GM18502 (cell line): ENCODE measurements at regions not wholly inside any gene's neighbourhood (a gene's known extent, or its start where the extent isn't known, plus 50 kb on each side); places are given as distances from the start of the nearest gene placed in this dataset.
"Not testable (repeated sequence)": the region's sequence is repeated elsewhere in the genome, so short reads cannot be mapped to it uniquely, and the experiment has no call there.

Experiments
- ATAC-seq: cut with Tn5 transposase; IDR thresholded peaks from one replicate; pipeline ENCODE4 v1.9.1; 2021; ENCODE audit warnings: mild to moderate bottlenecking; ENCODE audit not compliant: unreplicated experiment, poor library complexity

DNA sequence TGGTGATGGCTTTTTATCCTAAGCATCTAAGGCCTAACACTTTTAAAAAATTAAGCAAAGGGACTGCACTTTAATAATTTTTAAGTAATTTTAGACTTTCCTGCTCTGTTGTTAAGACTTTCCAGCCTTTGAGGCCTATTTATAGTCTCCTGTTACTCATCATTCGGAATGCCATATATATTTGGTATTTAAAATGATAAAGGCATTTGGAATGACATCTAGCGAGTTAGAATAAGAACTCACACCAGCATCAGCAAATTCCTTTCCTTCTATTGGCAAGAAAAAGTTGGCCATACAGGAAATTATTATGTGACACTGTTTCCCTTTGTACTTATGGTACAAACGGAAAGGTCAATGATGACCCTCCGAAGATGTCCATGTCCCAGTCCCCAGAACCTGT is 88.1 kb upstream of the STMND1 start:
- no peak for ATAC-seq

DNA sequence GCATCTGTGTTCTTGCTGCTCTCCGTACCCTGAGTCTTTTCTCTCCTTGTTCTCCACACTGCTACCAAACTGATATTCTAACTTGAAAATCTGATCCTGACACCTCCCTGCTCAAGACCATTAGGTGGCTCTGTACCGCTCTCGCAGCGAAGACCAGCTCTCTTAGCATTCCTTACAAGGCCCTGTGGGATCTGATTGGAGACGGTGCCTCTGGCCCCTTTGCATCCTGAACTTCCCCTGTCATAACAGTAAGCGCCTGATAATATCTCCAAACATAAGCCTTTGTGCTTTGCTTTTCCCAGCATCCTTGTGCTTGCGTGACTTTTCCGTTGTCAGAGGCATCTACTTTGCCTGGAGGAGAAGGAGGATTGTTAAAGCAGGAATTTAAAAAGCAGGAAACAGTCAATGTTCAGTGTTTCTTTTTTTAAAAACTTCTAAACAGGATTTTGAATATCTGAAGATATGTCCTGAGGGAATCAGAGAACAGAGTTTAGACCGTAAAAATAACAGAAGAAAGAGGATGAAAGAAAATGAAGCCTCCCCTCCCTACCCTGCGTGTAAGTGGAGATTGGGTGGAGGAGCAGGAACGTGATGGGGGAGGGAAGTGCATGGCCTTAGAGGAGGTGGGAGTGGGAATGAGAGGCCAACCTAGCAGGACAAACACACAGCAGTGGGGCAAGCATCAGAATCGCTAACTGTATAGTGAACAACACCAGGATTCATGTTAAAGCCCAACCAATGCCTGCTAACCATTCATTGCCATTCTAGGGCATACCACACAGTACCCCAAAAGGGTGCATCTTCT is 89.2 kb upstream of the STMND1 start:
- no peak for ATAC-seq

- no peak for ATAC-seq
Measured at GRCh38 chr6:17011985-17012384, 89.9 kb upstream of the STMND1 start.

DNA sequence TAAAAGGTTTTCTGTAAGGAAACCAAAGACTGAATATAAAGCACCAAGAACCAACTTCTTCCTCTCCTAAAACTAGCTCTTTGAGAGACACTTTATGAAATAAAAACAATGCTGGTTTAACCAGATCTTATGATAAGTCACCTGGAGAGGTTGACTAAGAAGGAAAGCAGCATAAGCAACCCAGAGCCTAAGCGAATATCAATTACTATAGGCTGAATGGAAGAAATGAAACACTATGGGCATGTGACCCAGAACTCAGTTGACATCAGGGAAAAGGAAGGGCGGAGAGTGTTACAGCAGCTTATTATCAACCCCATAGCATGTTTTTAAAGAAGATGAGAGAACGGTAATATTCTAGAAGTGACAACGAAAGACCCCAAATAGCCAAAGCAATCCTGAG is 94.1 kb upstream of the STMND1 start:
- ATAC-seq = no peak

DNA sequence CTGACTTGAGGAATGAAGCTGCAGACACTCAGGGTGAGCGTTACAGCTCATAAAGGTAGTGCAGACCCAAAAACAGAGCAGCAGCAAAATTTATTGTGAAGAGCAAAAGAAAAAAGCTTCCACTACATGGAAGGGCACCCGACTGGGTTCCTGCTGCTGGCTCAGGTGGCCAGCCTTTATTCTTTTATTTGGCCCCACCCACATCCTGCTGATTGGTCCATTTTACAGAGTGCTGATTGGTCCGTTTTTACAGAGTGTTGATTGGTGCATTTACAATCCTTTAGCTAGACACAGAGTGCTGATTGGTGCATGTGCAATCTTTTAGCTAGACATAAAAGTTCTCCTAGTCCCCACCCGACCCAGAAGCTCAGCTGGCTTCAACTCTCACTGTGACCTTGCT is 95.3 kb upstream of the STMND1 start:
- no peak for ATAC-seq

DNA sequence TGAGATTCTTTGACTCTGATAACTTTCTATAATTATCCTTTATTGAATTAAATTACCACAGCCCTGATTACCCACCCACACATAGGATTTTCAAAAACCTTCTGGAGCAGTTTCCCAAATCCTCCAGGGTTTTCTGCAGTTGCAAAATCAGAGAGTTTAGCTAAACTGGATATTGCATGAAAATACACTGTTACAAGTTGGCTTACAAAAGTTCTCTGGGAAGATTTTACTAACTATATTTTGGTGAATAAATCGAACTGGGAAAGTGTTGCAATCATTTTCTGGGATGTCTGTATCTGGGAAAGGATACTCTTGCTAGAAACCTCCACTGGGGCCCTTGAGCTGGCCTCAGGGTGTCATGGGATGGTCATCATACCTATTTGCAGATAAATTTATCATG is 97.6 kb upstream of the STMND1 start:
- ATAC-seq = no peak

DNA sequence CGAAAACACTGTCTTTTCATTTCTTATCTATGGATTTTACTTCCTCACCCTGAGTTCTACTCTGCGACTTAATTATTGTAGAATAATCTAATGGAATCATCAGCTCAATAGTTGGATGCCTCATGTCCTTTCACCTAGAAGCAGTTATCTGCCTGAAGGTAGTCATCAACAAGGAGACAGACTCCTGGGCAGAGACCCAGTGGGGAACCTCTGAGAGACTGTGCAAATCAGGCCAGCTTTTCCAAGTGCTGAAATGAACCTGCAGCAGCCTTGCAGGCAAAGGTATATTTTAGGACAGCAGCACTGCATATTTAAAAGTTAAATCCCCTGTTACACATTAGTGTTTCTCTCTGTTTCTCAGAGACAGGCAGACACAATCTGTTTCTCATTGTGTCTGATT is 99.7 kb upstream of the STMND1 start:
- no peak for ATAC-seq

DNA sequence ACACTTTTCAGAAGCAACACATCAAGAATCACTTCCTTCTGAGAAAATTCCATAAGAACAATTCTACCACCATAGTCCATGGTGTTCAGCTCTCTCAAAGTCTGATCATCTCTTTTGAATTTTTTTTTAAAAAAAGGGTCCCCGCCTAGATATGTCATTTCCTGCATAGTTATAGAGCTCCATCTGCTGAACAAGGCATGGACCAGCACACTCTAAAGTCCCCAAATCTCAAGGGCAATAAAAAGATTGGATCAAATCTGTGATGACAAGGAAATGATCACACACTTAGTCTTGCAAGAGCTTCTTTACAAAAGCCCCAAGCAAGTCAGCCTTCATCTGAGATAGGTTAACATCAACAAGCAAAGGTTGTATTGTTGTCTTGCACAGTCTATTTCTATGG is 100.7 kb upstream of the STMND1 start:
- ATAC-seq = no peak

- no peak for ATAC-seq
Measured at GRCh38 chr6:16999491-17000436, 102.1 kb upstream of the STMND1 start.

- ATAC-seq = no peak
Measured at GRCh38 chr6:16998461-16998860, 103.4 kb upstream of the STMND1 start.

DNA sequence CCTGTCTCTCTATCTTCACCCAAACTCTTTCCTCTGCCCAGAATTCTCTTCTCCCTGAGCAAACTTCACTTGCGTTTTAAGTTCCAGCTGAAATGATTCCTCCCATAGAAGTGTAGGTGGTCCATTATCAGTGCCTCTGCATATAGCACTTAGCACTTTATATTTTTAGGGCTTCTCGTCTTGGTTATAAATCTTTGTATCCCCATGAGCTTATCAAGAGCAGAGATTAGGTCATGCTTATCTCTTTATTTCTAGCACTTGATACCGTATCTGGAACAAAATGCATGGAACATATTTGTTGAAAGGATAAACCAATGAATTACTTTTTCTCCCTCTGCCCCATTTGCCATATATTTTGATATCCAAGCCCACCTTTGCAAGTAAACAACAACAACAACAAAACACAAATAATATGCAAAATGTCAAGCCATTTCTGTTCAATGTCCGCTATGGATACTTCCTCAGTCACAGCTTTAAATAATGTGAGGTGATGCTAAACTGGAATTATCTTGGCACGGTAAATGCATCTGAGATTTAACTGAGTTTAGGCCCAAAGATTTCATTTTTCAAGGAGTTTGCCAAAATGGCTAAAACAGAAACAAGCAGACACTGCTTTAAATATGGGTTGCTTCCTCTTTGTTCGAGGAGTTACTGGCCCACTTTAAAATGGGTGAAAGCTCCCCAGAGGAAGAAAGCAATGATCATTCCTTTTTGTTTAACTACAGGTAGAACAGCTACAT is 106.2 kb upstream of the STMND1 start:
- ATAC-seq = no peak

DNA sequence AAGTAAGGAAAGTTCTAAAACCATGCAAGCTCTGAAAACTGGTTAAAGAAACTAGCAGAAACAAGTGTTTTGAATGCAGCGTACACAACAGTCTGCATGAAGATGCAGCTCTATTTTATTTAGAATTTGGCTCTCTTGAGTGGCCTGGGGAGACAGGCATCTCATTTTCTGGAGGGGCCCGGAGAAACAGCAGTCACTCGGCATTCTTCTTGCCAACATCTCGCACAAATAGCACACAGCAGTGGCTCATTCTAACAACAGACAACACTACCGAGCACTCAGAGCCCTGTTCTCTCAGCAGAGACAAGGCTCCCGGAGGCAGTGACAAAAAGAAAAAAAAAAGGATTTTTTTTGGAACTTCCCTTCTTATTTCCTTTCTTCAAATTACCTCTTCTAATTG is 108.5 kb upstream of the STMND1 start:
- ATAC-seq = no peak

DNA sequence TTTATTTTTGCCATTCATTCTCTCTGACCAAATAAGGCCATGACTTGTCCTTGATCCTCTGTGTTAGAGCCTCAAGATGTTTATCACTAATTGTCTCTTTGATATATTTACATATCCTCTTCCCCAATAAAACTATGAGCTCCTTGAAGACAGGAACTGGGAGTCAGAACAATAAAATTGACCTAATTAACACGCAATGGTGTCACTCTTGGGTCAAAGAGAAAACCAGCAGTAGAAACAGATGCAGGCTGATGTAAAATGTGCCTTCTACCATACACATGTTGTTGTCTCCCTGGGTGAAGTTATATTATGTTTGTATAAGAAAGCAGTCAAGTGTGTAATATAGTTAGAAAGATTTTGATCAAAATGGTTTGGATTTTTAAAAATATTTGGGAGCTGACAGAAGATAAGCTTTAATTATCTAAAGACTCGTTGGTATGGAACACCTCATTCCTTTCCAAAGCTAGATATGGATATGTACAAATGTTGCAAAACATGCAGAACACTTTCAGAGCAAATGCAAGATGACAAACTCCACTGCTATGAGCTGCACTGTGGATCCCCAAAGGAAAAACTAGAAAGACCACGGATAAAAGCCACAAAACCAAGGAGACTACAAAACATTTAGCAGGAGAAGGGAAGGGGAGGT is 109.7 kb upstream of the STMND1 start:
- no peak for ATAC-seq

GRCh38 chr6:16989976-16990375 is 111.9 kb upstream of the STMND1 start:
- not testable (repeated sequence) for ATAC-seq

GRCh38 chr6:16989382-16989781 is 112.5 kb upstream of the STMND1 start:
- ATAC-seq = no peak

DNA sequence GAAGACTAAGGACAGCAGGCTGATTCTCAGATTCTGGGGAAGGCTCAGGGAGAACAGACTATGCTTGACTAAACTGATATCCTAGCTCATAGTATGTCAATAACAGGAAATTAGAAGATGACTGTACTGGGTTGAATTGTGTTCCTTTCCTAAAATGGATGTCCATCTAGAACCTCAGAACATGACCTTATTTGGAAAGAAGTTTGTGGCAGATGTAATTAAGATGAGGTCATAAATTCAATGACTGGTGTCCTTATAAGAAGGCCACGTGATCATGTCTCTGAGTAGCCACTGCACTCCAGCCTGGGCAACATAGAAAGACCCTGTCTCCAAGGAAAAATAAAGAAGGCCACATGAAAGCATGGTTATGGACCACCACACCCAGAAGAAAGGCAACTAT is 113.9 kb upstream of the STMND1 start:
- ATAC-seq = no peak

DNA sequence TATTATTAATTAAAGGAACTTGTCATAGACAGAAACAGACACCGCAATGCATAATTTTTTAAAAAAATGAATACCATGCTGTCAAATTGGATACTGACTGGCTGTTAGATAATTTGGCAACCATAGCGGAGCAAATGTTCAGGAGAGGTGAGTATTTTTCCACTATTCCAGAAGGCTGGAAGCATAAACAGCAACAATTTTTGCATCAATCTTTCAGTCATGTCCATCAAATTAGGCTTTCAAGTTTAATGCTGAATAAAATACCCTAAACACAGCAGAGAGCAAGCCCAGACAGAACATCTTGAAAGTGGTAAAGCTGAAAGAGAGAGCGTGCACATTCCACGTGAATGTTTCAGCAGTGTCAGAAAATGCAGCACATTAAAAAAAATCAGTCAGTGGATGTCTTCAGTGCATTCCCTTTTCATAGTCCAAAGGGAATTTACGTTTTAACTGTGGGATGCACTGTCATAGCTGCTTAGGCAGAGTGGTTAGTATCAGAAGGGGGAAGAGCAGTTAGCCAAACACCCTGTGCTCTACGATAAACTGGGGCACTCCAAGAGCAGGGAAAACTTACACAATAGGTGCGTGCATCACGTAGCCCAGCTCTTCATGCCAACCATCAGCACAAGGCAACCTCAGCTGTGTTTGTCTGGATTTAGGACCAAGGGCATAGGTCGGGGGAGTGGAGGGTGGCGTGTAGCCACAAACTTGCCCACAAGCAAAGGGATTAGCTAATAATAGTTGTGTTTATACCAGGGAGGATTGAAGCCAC is 116.2 kb upstream of the STMND1 start:
- ATAC-seq = no peak

- peak; percentile 88 for ATAC-seq
Measured at GRCh38 chr6:16982807-16983206, 119.0 kb upstream of the STMND1 start.

- no peak for ATAC-seq
Measured at GRCh38 chr6:16979677-16980370, 122.0 kb upstream of the STMND1 start.
